UCSD-AML1 (cell line): ENCODE measurements at regions not wholly inside any gene's neighbourhood (a gene's known extent, or its start where the extent isn't known, plus 50 kb on each side); places are given as distances from the start of the nearest gene placed in this dataset.
"Not testable (repeated sequence)": the region's sequence is repeated elsewhere in the genome, so short reads cannot be mapped to it uniquely, and the experiment has no call there.

Experiments
- DNase-seq: peaks from one replicate; lab custom pipeline; 2025; ENCODE audit not compliant: unreplicated experiment; lab: John Stamatoyannopoulos, UW

- DNase-seq, result no peak
These were observed 76.2 kb upstream of the RPS6KA2 start for GRCh38 chr6:166703149-166703710.

- DNase-seq, result not testable (repeated sequence)
These were observed 74.4 kb upstream of the RPS6KA2 start for GRCh38 chr6:166701424-166701823.

GRCh38 chr6:166700871-166701270, 73.8 kb upstream of the RPS6KA2 start:
- not testable (repeated sequence) for DNase-seq

GRCh38 chr6:166697113-166697512, 70.1 kb upstream of the RPS6KA2 start:
- no peak for DNase-seq

GRCh38 chr6:166693880-166694279, 66.8 kb upstream of the RPS6KA2 start:
- no peak for DNase-seq

- DNase-seq, result no peak
These were observed 65.8 kb upstream of the RPS6KA2 start for GRCh38 chr6:166692723-166693302.

GRCh38 chr6:166691746-166692145, 64.7 kb upstream of the RPS6KA2 start:
- no peak for DNase-seq

- no peak for DNase-seq
These were observed 64.1 kb upstream of the RPS6KA2 start for GRCh38 chr6:166691199-166691598.

- no peak for DNase-seq
These were observed 62.6 kb upstream of the RPS6KA2 start for GRCh38 chr6:166689687-166690086.

GRCh38 chr6:166688901-166689300, 61.9 kb upstream of the RPS6KA2 start:
- no peak for DNase-seq

- no peak for DNase-seq
These were observed 60.8 kb upstream of the RPS6KA2 start for GRCh38 chr6:166687879-166688205.

GRCh38 chr6:166687070-166687878, 60.2 kb upstream of the RPS6KA2 start:
- no peak for DNase-seq

- DNase-seq, result no peak
These were observed 59.3 kb upstream of the RPS6KA2 start for GRCh38 chr6:166686317-166686716.

GRCh38 chr6:166684866-166685265, 57.8 kb upstream of the RPS6KA2 start:
- no peak for DNase-seq

- no peak for DNase-seq
These were observed 57.1 kb upstream of the RPS6KA2 start for GRCh38 chr6:166684170-166684569.

GRCh38 chr6:166683477-166683876, 56.4 kb upstream of the RPS6KA2 start:
- DNase-seq, result no peak

GRCh38 chr6:166679566-166679965, 52.5 kb upstream of the RPS6KA2 start:
- DNase-seq, result no peak

GRCh38 chr6:166678426-166678825, 51.4 kb upstream of the RPS6KA2 start:
- DNase-seq, result no peak

GRCh38 chr6:166677941-166678340, 50.9 kb upstream of the RPS6KA2 start:
- no peak for DNase-seq
